ENCODE measurements at regions not wholly inside any gene's neighbourhood (a gene's known extent, or its start where the extent isn't known, plus 50 kb on each side); places are given as distances from the start of the nearest gene placed in this dataset.

DNA sequence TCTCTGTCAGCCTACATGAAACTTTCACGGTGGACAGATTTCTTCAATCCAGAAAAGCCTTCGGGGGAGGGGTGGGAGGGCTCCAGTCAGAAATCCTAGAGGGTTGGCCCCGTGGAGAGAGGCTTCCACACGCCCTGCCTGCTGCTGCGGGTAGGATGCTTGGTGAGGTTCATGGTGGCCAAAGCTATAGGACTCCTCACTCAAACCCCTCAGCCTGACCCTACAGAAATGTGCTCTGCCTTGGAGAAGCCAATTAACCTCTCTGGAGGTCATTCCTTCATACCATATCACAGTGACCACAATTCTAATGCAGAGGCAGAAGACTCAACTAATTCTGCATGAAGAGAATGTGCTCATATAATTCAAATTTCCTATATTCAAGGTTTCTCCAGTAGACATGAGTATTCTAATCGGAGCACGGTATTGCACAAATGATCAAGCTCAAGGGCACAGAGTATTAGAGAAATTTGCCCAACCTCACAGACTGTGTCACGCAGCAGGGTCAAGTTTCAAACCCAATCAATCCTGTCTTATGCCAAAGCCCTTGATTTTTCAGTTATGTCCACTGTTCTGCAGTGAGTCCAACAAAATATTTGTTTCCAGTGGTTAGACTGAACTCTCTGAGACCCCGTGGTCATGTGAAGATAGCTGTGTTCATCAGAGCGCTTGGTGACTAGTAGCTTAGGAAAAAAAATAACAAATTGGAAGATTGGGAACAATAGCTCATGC lies 104.8 kb downstream of the TOMM20 start:
- peaks cover 9% of the 10 kb centered on the region for H3K9me3 Mint-ChIP-seq
- peaks cover 4% of the 10 kb centered on the region for H3K36me3 Mint-ChIP-seq (ENCODE audit: low read depth)
- ChIA-PET CTCF (interaction anchor here (0.6 to 3.8 kb wide), 7 partner anchors 12 to 134 kb away, joined by 3 to 13 read pairs (median 4); no protein-coding TSS in a partner anchor), POLR2A (interaction anchor here (0.8 kb wide), 1 partner anchor 27 kb away, joined by 3 read pairs; no protein-coding TSS in a partner anchor)
- H3K27me3 Mint-ChIP-seq, result no peaks in the 10 kb centered on the region
- DNase-seq, result no peak
- peaks cover 28% of the 10 kb centered on the region for H3K4me1 Mint-ChIP-seq
- H3K4me3 Mint-ChIP-seq, result no peak overlapping the region
- no peak overlapping the region for H3K27ac Mint-ChIP-seq

- ChIA-PET CTCF (interaction anchor here (0.6 to 3.8 kb wide), 9 partner anchors 8 to 413 kb away, joined by 3 to 13 read pairs (median 4); partner anchors contain the start of gene IRF2BP2), POLR2A (no interaction called here)
- DNase-seq, result no peak
- H3K36me3 Mint-ChIP-seq (ENCODE audit: low read depth), result peaks cover 8% of the 10 kb centered on the region
- H3K27ac Mint-ChIP-seq, result no peak overlapping the region
- no peaks in the 10 kb centered on the region for H3K27me3 Mint-ChIP-seq
- H3K4me3 Mint-ChIP-seq, result no peak overlapping the region
- H3K9me3 Mint-ChIP-seq, result peaks cover 8% of the 10 kb centered on the region
- peaks cover 35% of the 10 kb centered on the region for H3K4me1 Mint-ChIP-seq
These were observed 105.5 kb downstream of the TOMM20 start for GRCh38 chr1:235022981-235023710.

GRCh38 chr1:235022341-235022980 lies 106.2 kb downstream of the TOMM20 start:
- H3K36me3 Mint-ChIP-seq (ENCODE audit: low read depth), result peaks cover 8% of the 10 kb centered on the region
- no peak overlapping the region for H3K4me3 Mint-ChIP-seq
- ChIA-PET POLR2A (interaction anchor here (0.7 kb wide), 2 partner anchors 11 to 54 kb away, joined by 3 to 4 read pairs; no protein-coding TSS in a partner anchor), CTCF (interaction anchor here (0.6 to 3.8 kb wide), 8 partner anchors 9 to 412 kb away, joined by 3 to 13 read pairs (median 4); partner anchors contain the start of gene IRF2BP2)
- peaks cover 39% of the 10 kb centered on the region for H3K4me1 Mint-ChIP-seq
- H3K27ac Mint-ChIP-seq, result no peak overlapping the region
- DNase-seq, result no peak
- H3K27me3 Mint-ChIP-seq, result no peaks in the 10 kb centered on the region
- peaks cover 4% of the 10 kb centered on the region for H3K9me3 Mint-ChIP-seq

DNA sequence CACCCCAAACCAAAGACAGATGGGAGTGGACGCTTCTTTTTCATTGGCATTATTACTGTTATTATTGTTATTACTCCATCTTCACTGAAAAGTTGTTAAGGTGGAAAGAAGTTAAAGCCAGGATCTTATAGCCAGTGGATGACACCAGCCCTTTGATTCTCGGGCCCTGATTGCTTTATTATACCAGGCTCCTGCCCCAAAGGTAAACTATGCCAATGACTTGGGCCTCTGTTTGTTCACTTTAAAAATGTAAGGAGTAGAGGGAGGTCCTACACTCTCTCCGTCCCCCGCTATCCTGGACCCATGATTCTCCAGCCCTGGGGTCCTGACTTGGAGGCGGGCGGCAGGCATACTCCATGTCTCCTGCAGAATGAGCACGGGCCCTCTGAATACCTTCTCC lies 106.8 kb downstream of the TOMM20 start:
- DNase-seq, result no peak
- H3K36me3 Mint-ChIP-seq (ENCODE audit: low read depth), result peaks cover 9% of the 10 kb centered on the region
- ChIA-PET POLR2A (interaction anchor here (0.7 kb wide), 2 partner anchors 11 to 55 kb away, joined by 3 to 4 read pairs; no protein-coding TSS in a partner anchor), CTCF (interaction anchor here (1.0 to 3.8 kb wide), 4 partner anchors 14 to 411 kb away, joined by 3 to 13 read pairs (median 4); partner anchors contain the start of gene IRF2BP2)
- no peaks in the 10 kb centered on the region for H3K27me3 Mint-ChIP-seq
- H3K27ac Mint-ChIP-seq, result no peak overlapping the region
- H3K4me1 Mint-ChIP-seq, result peaks cover 42% of the 10 kb centered on the region
- no peak overlapping the region for H3K4me3 Mint-ChIP-seq
- H3K9me3 Mint-ChIP-seq, result peaks cover 4% of the 10 kb centered on the region

DNA sequence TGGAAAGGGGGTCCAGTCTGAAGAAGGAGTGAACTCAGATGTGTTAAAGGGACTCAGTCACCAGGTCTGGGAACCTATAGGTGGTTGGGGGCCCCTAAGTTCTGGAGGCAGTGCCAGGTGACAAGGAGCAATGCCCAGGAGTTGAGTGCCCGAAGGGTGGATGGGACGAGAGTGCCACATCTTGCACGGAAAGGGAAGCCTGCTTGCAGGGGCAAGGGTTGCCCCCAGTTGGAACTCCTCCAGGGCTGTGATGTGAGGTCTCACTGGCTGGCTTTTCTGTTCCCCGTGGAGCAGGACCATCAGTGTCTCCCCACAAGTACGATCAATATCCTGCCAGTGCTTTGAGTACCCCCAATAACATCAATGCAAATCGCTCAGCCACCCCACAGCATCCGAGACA lies 107.3 kb downstream of the TOMM20 start:
- no peak overlapping the region for H3K27ac Mint-ChIP-seq
- H3K4me1 Mint-ChIP-seq, result peaks cover 43% of the 10 kb centered on the region
- ChIA-PET CTCF (interaction anchor here (0.7 to 3.8 kb wide), 3 partner anchors 14 to 62 kb away, joined by 3 to 13 read pairs (median 3); no protein-coding TSS in a partner anchor), POLR2A (no interaction called here)
- no peak for DNase-seq
- peaks cover 4% of the 10 kb centered on the region for H3K9me3 Mint-ChIP-seq
- no peak overlapping the region for H3K4me3 Mint-ChIP-seq
- H3K36me3 Mint-ChIP-seq (ENCODE audit: low read depth), result peaks cover 8% of the 10 kb centered on the region
- H3K27me3 Mint-ChIP-seq, result no peaks in the 10 kb centered on the region

- no peak overlapping the region for H3K27ac Mint-ChIP-seq
- H3K4me3 Mint-ChIP-seq, result no peak overlapping the region
- H3K36me3 Mint-ChIP-seq (ENCODE audit: low read depth), result peaks cover 10% of the 10 kb centered on the region
- ChIA-PET CTCF (interaction anchor here (1.0 to 1.3 kb wide), 3 partner anchors 15 to 45 kb away, joined by 3 to 5 read pairs (median 4); no protein-coding TSS in a partner anchor), POLR2A (no interaction called here)
- H3K4me1 Mint-ChIP-seq, result peaks cover 54% of the 10 kb centered on the region
- H3K9me3 Mint-ChIP-seq, result peaks cover 4% of the 10 kb centered on the region
- H3K27me3 Mint-ChIP-seq, result no peaks in the 10 kb centered on the region
- no peak for DNase-seq
These were observed 108.7 kb downstream of the TOMM20 start for GRCh38 chr1:235019961-235020360.

- H3K4me1 Mint-ChIP-seq, result peaks cover 59% of the 10 kb centered on the region
- no peaks in the 10 kb centered on the region for H3K27me3 Mint-ChIP-seq
- peaks cover 10% of the 10 kb centered on the region for H3K36me3 Mint-ChIP-seq (ENCODE audit: low read depth)
- ChIA-PET CTCF (interaction anchor here (0.9 to 1.3 kb wide), 3 partner anchors 10 to 28 kb away, joined by 3 to 5 read pairs (median 3); no protein-coding TSS in a partner anchor), POLR2A (no interaction called here)
- peaks cover 4% of the 10 kb centered on the region for H3K9me3 Mint-ChIP-seq
- no peak overlapping the region for H3K4me3 Mint-ChIP-seq
- no peak overlapping the region for H3K27ac Mint-ChIP-seq
- no peak for DNase-seq
These were observed 109.2 kb downstream of the TOMM20 start for GRCh38 chr1:235019471-235019870.

DNA sequence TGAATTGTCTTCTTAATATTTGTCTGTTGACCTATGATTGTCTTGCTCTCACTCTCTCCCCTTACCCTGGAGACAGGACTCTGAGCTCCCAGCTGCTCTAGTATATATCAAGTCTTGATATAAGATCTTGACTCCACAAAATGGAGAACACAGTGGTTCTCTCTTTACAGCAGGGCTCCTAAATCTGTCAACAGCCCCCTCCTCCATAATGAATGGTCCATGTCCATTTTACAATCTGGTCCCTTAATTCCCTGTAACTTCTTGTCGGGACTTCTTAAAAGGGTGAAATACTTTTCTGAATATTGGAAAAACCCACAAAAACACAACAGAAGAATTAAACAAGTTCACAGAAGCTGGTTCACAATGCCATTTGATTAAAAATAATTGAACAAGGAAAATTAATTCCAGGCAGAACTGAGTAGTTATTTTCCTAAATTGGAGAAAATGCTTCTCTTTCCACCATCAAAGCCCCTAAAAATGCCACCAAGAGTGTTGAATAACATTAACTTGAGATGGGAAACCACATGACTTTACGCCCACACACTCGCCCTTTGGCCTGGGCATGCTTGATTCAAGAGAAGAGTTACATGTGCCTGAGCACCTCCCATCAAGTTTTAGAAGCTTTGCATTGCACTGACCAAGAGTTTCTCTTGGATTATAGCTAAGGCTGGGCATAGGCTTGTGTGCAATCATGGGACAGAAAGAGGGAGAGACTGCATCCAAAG lies 109.8 kb downstream of the TOMM20 start:
- POLR2A ChIA-PET, result interaction anchor here (0.5 kb wide), 1 partner anchor 11 kb away, joined by 4 read pairs; no protein-coding TSS in a partner anchor
- H3K4me1 Mint-ChIP-seq, result peaks cover 62% of the 10 kb centered on the region

DNA sequence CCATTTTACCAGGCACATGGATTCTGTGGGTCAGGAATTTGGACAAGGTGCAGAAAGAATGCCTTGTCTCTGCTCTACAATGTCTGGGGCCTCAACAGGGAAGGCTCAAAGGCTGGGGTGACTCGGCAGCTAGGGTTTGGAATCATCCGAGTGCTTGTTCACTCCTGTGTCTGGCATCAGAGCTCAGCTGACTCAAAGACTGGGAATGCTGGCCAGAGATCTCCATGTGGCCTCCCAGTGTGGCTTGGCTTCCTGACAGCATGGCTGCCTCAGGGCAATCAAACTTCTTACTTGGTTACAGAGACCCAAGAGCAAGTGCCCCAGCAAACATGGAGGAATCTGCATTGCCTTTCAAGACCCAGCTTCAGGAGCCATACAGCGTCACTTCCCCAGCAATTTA lies 110.5 kb downstream of the TOMM20 start:
- Mint-ChIP-seq H3K36me3 (ENCODE audit: low read depth) (peaks cover 15% of the 10 kb centered on the region), H3K4me1 (peaks cover 61% of the 10 kb centered on the region), H3K4me3 (no peak overlapping the region), H3K27me3 (no peaks in the 10 kb centered on the region), H3K27ac (no peak overlapping the region), H3K9me3 (peaks cover 8% of the 10 kb centered on the region)
- POLR2A ChIA-PET, result no interaction called here
- no peak for DNase-seq
- CTCF ChIA-PET, result interaction anchor here (1.9 to 2.1 kb wide), 3 partner anchors 10 to 39 kb away, joined by 4 to 5 read pairs (median 4); no protein-coding TSS in a partner anchor

More for the DNA sequence above, 109.8 kb downstream of the TOMM20 start:
- CTCF ChIA-PET, result interaction anchor here (0.9 to 2.1 kb wide), 4 partner anchors 9 to 39 kb away, joined by 3 to 5 read pairs (median 4); no protein-coding TSS in a partner anchor
- Mint-ChIP-seq H3K36me3 (ENCODE audit: low read depth) (peaks cover 14% of the 10 kb centered on the region), H3K27me3 (no peaks in the 10 kb centered on the region), H3K27ac (no peak overlapping the region), H3K9me3 (peaks cover 4% of the 10 kb centered on the region), H3K4me3 (no peak overlapping the region)
- no peak for DNase-seq

DNA sequence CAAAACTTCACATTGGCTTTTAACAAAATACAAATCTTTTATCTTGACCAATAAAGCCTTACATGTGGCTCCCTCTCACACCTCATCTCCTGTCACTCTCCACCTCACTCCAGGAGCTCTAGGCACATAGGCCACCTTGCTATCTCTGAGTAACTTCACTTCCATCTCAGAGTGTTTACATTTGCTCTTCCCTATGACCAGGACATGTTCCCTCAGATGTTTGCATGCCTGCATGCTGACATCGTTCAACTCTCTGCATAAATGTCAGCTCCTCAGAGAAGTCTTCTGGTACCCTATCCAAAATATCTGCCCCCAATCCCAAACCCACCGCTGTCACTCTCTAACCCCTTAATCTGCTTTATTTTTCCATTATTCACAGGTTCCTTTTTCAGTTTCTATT lies 110.9 kb downstream of the TOMM20 start:
- Mint-ChIP-seq H3K4me1 (peaks cover 63% of the 10 kb centered on the region), H3K27me3 (no peaks in the 10 kb centered on the region), H3K9me3 (peaks cover 8% of the 10 kb centered on the region), H3K36me3 (ENCODE audit: low read depth) (peaks cover 20% of the 10 kb centered on the region), H3K4me3 (no peak overlapping the region), H3K27ac (no peak overlapping the region)
- no peak for DNase-seq
- CTCF ChIA-PET, result interaction anchor here (1.9 to 2.1 kb wide), 3 partner anchors 10 to 38 kb away, joined by 4 to 5 read pairs (median 4); no protein-coding TSS in a partner anchor
- POLR2A ChIA-PET, result no interaction called here

DNA sequence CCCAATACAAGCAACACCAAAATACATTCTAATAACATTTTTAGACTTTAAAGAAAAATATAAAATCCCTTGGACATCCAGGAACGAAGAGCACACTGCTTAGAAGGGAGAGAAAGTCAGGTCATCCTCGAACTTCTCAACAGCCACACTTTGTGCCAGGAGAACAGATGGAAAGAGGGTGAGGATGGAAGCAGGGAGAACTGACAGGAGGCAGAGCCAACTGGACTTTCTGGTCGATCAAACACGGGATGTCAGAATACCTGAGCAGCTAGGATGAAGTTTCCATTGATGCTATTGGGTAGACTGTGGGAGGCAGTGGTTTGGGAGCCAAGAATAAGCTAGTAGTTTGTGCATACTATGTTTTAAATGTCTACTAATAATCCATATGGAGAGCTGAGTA lies 111.4 kb downstream of the TOMM20 start:
- no peak overlapping the region for H3K4me3 Mint-ChIP-seq
- no peaks in the 10 kb centered on the region for H3K27me3 Mint-ChIP-seq
- H3K4me1 Mint-ChIP-seq, result peaks cover 63% of the 10 kb centered on the region
- no peak overlapping the region for H3K27ac Mint-ChIP-seq
- CTCF ChIA-PET, result interaction anchor here (1.1 to 2.1 kb wide), 4 partner anchors 10 to 67 kb away, joined by 3 to 5 read pairs (median 4); no protein-coding TSS in a partner anchor
- peaks cover 22% of the 10 kb centered on the region for H3K36me3 Mint-ChIP-seq (ENCODE audit: low read depth)
- H3K9me3 Mint-ChIP-seq, result peaks cover 8% of the 10 kb centered on the region
- POLR2A ChIA-PET, result no interaction called here
- DNase-seq, result no peak
